H1 (cell line): ENCODE measurements at regions not wholly inside any gene's neighbourhood (a gene's known extent, or its start where the extent isn't known, plus 50 kb on each side); places are given as distances from the start of the nearest gene placed in this dataset.
A peak's percentile ranks its signal among the peaks of the same experiment; 100 is the strongest.

Experiments used
- CTCF ChIA-PET: fragments of 300-600 bp; sonication (Branson Sonifier 250); formaldehyde crosslinking; loops from one replicate; lab custom pipeline; 2021; ENCODE audit not compliant: partially characterized antibody; lab: Charles Lee
- POLR2A ChIA-PET: fragments of 300-600 bp; sonication (Branson Sonifier 250); formaldehyde crosslinking; loops from one replicate; lab custom pipeline; 2021; ENCODE audit warnings: inconsistent platforms; ENCODE audit not compliant: partially characterized antibody; lab: Charles Lee
- DNase-seq, 2 experiments: peaks; one replicate each; pipeline versions ENCODE4 v3.0.0 to v3.0.0-alpha.2; 2010 to 2022; ENCODE audit warnings: low spot score in 2 of 2, low read depth in 1 of 2, mixed read lengths in 1 of 2
- FAIRE-seq: peaks from 2 replicates; lab custom pipeline; 2011; peaks lifted over from hg19 to GRCh38; lab: Jason Lieb, UNC
- H2AFZ ChIP-seq: 2 replicates; pipeline ENCODE4 v1.8.1; 2012; ENCODE audit warnings: low read length, inconsistent platforms
- H2AK5ac ChIP-seq: 2 replicates; pipeline ENCODE4 v1.6.1; 2013; ENCODE audit warnings: low read depth, low read length
- H2BK120ac ChIP-seq: replicated peaks from 2 replicates; pipeline ENCODE3; 2013; ENCODE audit warnings: low read depth, low read length, inconsistent platforms
- H2BK12ac ChIP-seq: 2 replicates; pipeline ENCODE4 v1.6.1; 2013; ENCODE audit warnings: low read depth, low read length
- H2BK15ac ChIP-seq: 2 replicates; pipeline ENCODE4 v1.6.1; 2013; ENCODE audit warnings: low read length
- H2BK20ac ChIP-seq: 2 replicates; pipeline ENCODE4 v1.6.1; 2013; ENCODE audit warnings: low read length
- H2BK5ac ChIP-seq: 2 replicates; pipeline ENCODE4 v1.6.1; 2013; ENCODE audit warnings: low read depth, low read length
- H3K14ac ChIP-seq: 2 replicates; pipeline ENCODE4 v1.6.1; 2013; ENCODE audit warnings: inconsistent platforms; ENCODE audit not compliant: insufficient read length
- H3K18ac ChIP-seq: 2 replicates; pipeline ENCODE4 v1.6.1; 2013; ENCODE audit warnings: low read length; ENCODE audit errors: extremely low read depth
- H3K23ac ChIP-seq: 2 replicates; pipeline ENCODE4 v1.6.1; 2013; ENCODE audit warnings: inconsistent platforms; ENCODE audit not compliant: insufficient read length
- H3K23me2 ChIP-seq: 2 replicates; pipeline ENCODE4 v1.6.1; 2013; ENCODE audit warnings: low read depth, low read length
- H3K27ac ChIP-seq: 2 replicates; pipeline ENCODE4 v1.6.1; 2011; ENCODE audit warnings: low read depth, low read length, inconsistent platforms
- H3K27me3 ChIP-seq, 4 experiments: replicated peaks in 1 of 4; 1 replicate in 1 of 4; 2 replicates in 3 of 4; pipeline versions ENCODE4 v1.6.1 to v1.8.1; 2011 to 2013; ENCODE audit warnings: low read length in 3 of 4, mild to moderate bottlenecking in 3 of 4, inconsistent platforms in 2 of 4, mixed read lengths in 2 of 4, moderate library complexity in 1 of 4; ENCODE audit not compliant: control insufficient read depth in 3 of 4, insufficient read depth in 3 of 4; ENCODE audit errors: extremely low read depth in 1 of 4
- H3K36me3 ChIP-seq, 4 experiments: 2 replicates each; pipeline versions ENCODE4 v1.6.1 to v1.8.1; 2011 to 2013; ENCODE audit warnings: mild to moderate bottlenecking in 4 of 4, low read length in 3 of 4, moderate library complexity in 2 of 4, control low read depth in 1 of 4, inconsistent platforms in 1 of 4; ENCODE audit not compliant: insufficient read depth in 4 of 4, control insufficient read depth in 2 of 4
- H3K4ac ChIP-seq: replicated peaks from 2 replicates; pipeline ENCODE3; 2013; ENCODE audit warnings: low read length, low read depth, mixed read lengths, inconsistent platforms; ENCODE audit not compliant: insufficient read length
- H3K4me1 ChIP-seq, 4 experiments: replicated peaks in 1 of 4; 1 replicate in 1 of 4; 2 replicates in 3 of 4; pipeline versions ENCODE4 v1.6.1 to v1.8.1; 2011 to 2013; ENCODE audit warnings: low read length in 3 of 4, inconsistent platforms in 2 of 4, mixed read lengths in 1 of 4; ENCODE audit not compliant: insufficient read depth in 4 of 4, control insufficient read depth in 3 of 4
- H3K4me2 ChIP-seq, 2 experiments: 2 replicates each; pipeline versions ENCODE4 v1.6.1 to v1.8.1; 2011 to 2013; ENCODE audit warnings: low read depth in 2 of 2, low read length in 2 of 2, control low read depth in 1 of 2, inconsistent platforms in 1 of 2, mild to moderate bottlenecking in 1 of 2; ENCODE audit not compliant: insufficient read depth in 1 of 2
- H3K4me3 ChIP-seq, 4 experiments: fragments of 200-600, 300-600 bp in 1 of 4; sonication (generic), shearing (Covaris generic), sonication (Bioruptor Twin) in 1 of 4; 2 replicates each; pipeline versions ENCODE4 v1.5.1 to v1.8.1; 2011 to 2016; ENCODE audit warnings: low read length in 4 of 4, low read depth in 3 of 4, control low read depth in 2 of 4, inconsistent platforms in 2 of 4, mild to moderate bottlenecking in 2 of 4, mixed read lengths in 1 of 4, moderate library complexity in 1 of 4; ENCODE audit not compliant: insufficient read depth in 2 of 4; ENCODE audit errors: extremely low read depth in 1 of 4
- H3K56ac ChIP-seq: replicated peaks from 2 replicates; pipeline ENCODE3; 2013; ENCODE audit warnings: low read depth, mild to moderate bottlenecking, mixed read lengths, low read length, inconsistent platforms; ENCODE audit not compliant: insufficient read length
- H3K79me1 ChIP-seq: 2 replicates; pipeline ENCODE4 v1.6.1; 2013; ENCODE audit warnings: low read depth, low read length, control low read depth
- H3K79me2 ChIP-seq, 2 experiments: 2 replicates each; pipeline versions ENCODE4 v1.6.1 to v1.8.1; 2012 to 2013; ENCODE audit warnings: low read length in 2 of 2, mild to moderate bottlenecking in 2 of 2, inconsistent platforms in 1 of 2; ENCODE audit not compliant: insufficient read depth in 2 of 2, control insufficient read depth in 1 of 2
- H3K9ac ChIP-seq, 4 experiments: replicated peaks in 1 of 4; 1 replicate in 1 of 4; 2 replicates in 3 of 4; pipeline versions ENCODE4 v1.6.1 to v1.8.1; 2011 to 2013; ENCODE audit warnings: low read depth in 3 of 4, low read length in 3 of 4, control low read depth in 2 of 4, mild to moderate bottlenecking in 2 of 4, moderate library complexity in 2 of 4, inconsistent platforms in 1 of 4; ENCODE audit errors: extremely low read depth in 1 of 4
- H3K9me3 ChIP-seq, 2 experiments: 2 replicates each; pipeline versions ENCODE4 v1.6.1 to v1.8.1; 2012 to 2013; ENCODE audit warnings: mild to moderate bottlenecking in 2 of 2, moderate library complexity in 2 of 2, control low read depth in 1 of 2, inconsistent platforms in 1 of 2, low read depth in 1 of 2, low read length in 1 of 2, mixed read lengths in 1 of 2; ENCODE audit not compliant: insufficient read depth in 2 of 2
- H4K20me1 ChIP-seq, 2 experiments: replicated peaks in 1 of 2; 2 replicates each; pipeline versions ENCODE3 to v1.8.1; 2011 to 2013; ENCODE audit warnings: inconsistent platforms in 2 of 2, low read length in 2 of 2, mild to moderate bottlenecking in 1 of 2; ENCODE audit not compliant: insufficient read depth in 2 of 2, control insufficient read depth in 1 of 2
- H4K5ac ChIP-seq: 2 replicates; pipeline ENCODE4 v1.6.1; 2013; ENCODE audit warnings: low read length, low read depth, mixed read lengths, inconsistent platforms; ENCODE audit not compliant: insufficient read length
- H4K8ac ChIP-seq: 2 replicates; pipeline ENCODE4 v1.8.0; 2013; ENCODE audit warnings: mild to moderate bottlenecking, moderate library complexity, low read length, inconsistent platforms; ENCODE audit not compliant: insufficient read depth; ENCODE audit errors: extremely low read depth
- H4K91ac ChIP-seq: replicated peaks from 2 replicates; pipeline ENCODE3; 2013; ENCODE audit warnings: low read length, mixed read lengths, inconsistent platforms; ENCODE audit not compliant: insufficient read length
- CHD2 ChIP-seq: IDR thresholded peaks from 2 replicates; pipeline ENCODE4 v1.6.1; 2012; ENCODE audit warnings: low read length, improper control_type of control experiment
- FOSL1 ChIP-seq: IDR thresholded peaks from 2 replicates; pipeline ENCODE4 v1.6.1; 2011; ENCODE audit warnings: mild to moderate bottlenecking, low read depth, low read length, moderate library complexity; ENCODE audit not compliant: insufficient read depth
- GABPA ChIP-seq: IDR thresholded peaks from 2 replicates; pipeline ENCODE4 v1.6.1; 2011; ENCODE audit warnings: mild to moderate bottlenecking, low read length, moderate library complexity, borderline replicate concordance; ENCODE audit not compliant: insufficient read depth
- JUN ChIP-seq: IDR thresholded peaks from 2 replicates; pipeline ENCODE4 v1.6.1; 2011; ENCODE audit warnings: low read depth, mild to moderate bottlenecking, improper control_type of control experiment, low read length
- MAX ChIP-seq: IDR thresholded peaks from 2 replicates; pipeline ENCODE4 v1.6.1; 2012; ENCODE audit warnings: inconsistent platforms
- RFX5 ChIP-seq: IDR thresholded peaks from 2 replicates; pipeline ENCODE4 v1.6.1; 2011; ENCODE audit warnings: low read depth, low read length, improper control_type of control experiment, borderline replicate concordance
- RXRA ChIP-seq: IDR thresholded peaks from 2 replicates; pipeline ENCODE4 v1.6.1; 2011; ENCODE audit warnings: low read depth, mild to moderate bottlenecking, low read length, moderate library complexity; ENCODE audit not compliant: insufficient read depth
- SIX5 ChIP-seq: IDR thresholded peaks from 2 replicates; pipeline ENCODE4 v1.6.1; 2011; ENCODE audit warnings: mild to moderate bottlenecking, low read depth, low read length
- SP2 ChIP-seq: IDR thresholded peaks from 2 replicates; pipeline ENCODE4 v1.6.1; 2012; ENCODE audit warnings: mild to moderate bottlenecking, low read length, inconsistent platforms
- TAF7 ChIP-seq: optimal IDR thresholded peaks from 2 replicates; pipeline ENCODE3; 2011; ENCODE audit warnings: low read depth, mild to moderate bottlenecking, inconsistent platforms, low read length, moderate library complexity, borderline replicate concordance
- TCF12 ChIP-seq: IDR thresholded peaks from 2 replicates; pipeline ENCODE4 v1.6.1; 2011; ENCODE audit warnings: low read depth, mild to moderate bottlenecking, low read length
- ZNF274 ChIP-seq: IDR thresholded peaks from 2 replicates; pipeline ENCODE4 v1.7.0; 2012; ENCODE audit warnings: low read length, borderline replicate concordance; ENCODE audit errors: extremely low read depth
- WGBS, 2 experiments: shearing (Covaris generic) in 1 of 2; methylation state at CpG; one replicate each; pipeline versions ENCODE4 v1.1.6 to v1.1.7; 2013 to 2015; ENCODE audit warnings: low lambda C conversion rate in 2 of 2, mixed read lengths in 2 of 2, inconsistent platforms in 1 of 2, low coverage in 1 of 2, missing lambda C conversion rate in 1 of 2; ENCODE audit not compliant: insufficient replicate concordance in 2 of 2, insufficient coverage in 1 of 2, insufficient read length in 1 of 2; ENCODE audit errors: extremely low coverage in 1 of 2, missing lambda C conversion rate in 1 of 2; 5-methylcytosine and 5-hydroxymethylcytosine counted together
- TF ChIP-seq, protein P1 (sequence below): IDR thresholded peaks from 2 replicates; pipeline ENCODE4 v1.6.1; 2012; ENCODE audit warnings: low read length, inconsistent platforms

DNA sequence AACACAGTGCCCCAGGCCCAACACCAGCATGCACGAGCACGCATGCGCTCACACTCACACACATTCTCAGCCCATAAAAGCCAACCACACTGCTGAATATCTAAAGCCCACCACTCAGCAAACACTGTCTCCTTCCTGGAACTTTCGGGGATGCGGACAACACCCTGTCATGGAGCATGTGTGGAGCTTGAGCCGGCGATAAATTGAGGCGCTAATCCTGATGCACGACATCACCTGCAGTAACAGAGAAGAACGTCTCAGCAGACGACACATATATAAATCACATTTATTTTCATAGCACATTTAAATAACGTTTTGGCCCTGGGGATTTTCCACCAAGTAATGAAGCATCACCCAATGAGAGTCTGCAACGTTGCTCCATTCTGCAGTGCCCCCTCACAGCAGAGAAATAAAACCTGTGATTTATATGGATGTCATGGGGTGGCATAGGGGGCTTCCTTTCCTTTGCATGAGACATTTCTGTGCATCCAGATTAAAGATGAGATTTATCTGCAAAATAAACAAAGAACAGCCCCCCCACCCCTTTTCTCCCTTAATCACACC lies 267.7 kb upstream of the NFE2L3 start:
- no peaks in the 10 kb centered on the region for H3K79me1 ChIP-seq
- no peak overlapping the region for H2BK12ac ChIP-seq
- H2BK5ac ChIP-seq: no peak overlapping the region
- no peak overlapping the region for H2BK20ac ChIP-seq
- no peak overlapping the region for H3K56ac ChIP-seq
- H4K91ac ChIP-seq: no peak overlapping the region
- no peak overlapping the region for H3K9ac ChIP-seq
- no peaks in the 10 kb centered on the region for H4K20me1 ChIP-seq
- no peak overlapping the region for H3K14ac ChIP-seq
- no peaks in the 10 kb centered on the region; a peak in 1 of 7 replicates for H3K27me3 ChIP-seq
- H2BK120ac ChIP-seq: no peak overlapping the region
- H3K79me2 ChIP-seq: no peaks in the 10 kb centered on the region
- H3K4me1 ChIP-seq: no peaks in the 10 kb centered on the region
- H3K27ac ChIP-seq: no peak overlapping the region
- no peak overlapping the region for H4K5ac ChIP-seq
- no peak overlapping the region for H3K23ac ChIP-seq
- H3K18ac ChIP-seq: no peak overlapping the region
- no peak overlapping the region for H3K4me3 ChIP-seq
- ChIA-PET CTCF (interaction anchor here (0.7 kb wide), 1 partner anchor 250 kb away, joined by 3 read pairs; no protein-coding TSS in a partner anchor), POLR2A (no interaction called here)
- no peak overlapping the region for H2BK15ac ChIP-seq
- H3K23me2 ChIP-seq: no peaks in the 10 kb centered on the region
- WGBS, 2 experiments: 90% methylated on average over 13 of the region's 13 CpGs; no CpG with 5 or more reads in 1 of the 2 experiments
- no peak overlapping the region for H3K4ac ChIP-seq
- H4K8ac ChIP-seq: no peak overlapping the region
- H3K9me3 ChIP-seq: no peaks in the 10 kb centered on the region
- no peak for DNase-seq
- FAIRE-seq: no peak
- H2AFZ ChIP-seq: 0 out of 2 replicates have a peak overlapping the region, but pooled peaks have one; percentile 18
- no peak overlapping the region for H3K4me2 ChIP-seq
- H2AK5ac ChIP-seq: no peak overlapping the region
- H3K36me3 ChIP-seq: no peaks in the 10 kb centered on the region; a peak in 1 of 8 replicates
- TF ChIP-seq ZNF274 (no peak), GABPA (no peak), TAF7 (no peak), FOSL1 (no peak), SP2 (no peak), SIX5 (no peak), RFX5 (no peak), TCF12 (no peak), RXRA (no peak), JUN (no peak), MAX (no peak), CHD2 (no peak)
- TF ChIP-seq, protein P1, sequence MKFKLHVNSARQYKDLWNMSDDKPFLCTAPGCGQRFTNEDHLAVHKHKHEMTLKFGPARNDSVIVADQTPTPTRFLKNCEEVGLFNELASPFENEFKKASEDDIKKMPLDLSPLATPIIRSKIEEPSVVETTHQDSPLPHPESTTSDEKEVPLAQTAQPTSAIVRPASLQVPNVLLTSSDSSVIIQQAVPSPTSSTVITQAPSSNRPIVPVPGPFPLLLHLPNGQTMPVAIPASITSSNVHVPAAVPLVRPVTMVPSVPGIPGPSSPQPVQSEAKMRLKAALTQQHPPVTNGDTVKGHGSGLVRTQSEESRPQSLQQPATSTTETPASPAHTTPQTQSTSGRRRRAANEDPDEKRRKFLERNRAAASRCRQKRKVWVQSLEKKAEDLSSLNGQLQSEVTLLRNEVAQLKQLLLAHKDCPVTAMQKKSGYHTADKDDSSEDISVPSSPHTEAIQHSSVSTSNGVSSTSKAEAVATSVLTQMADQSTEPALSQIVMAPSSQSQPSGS: no peak
